H9 (cell line): ENCODE measurements at regions not wholly inside any gene's neighbourhood (a gene's known extent, or its start where the extent isn't known, plus 50 kb on each side); places are given as distances from the start of the nearest gene placed in this dataset.

Experiments used
- DNase-seq: peaks from one replicate; pipeline ENCODE4 v3.0.0-alpha.2; 2017
- H2AFZ ChIP-seq: one replicate; pipeline ENCODE4 v1.6.1; 2013; ENCODE audit warnings: mild to moderate bottlenecking, low read length, control low read depth, moderate library complexity
- H2AK5ac ChIP-seq: 2 replicates; pipeline ENCODE4 v1.6.1; 2013; ENCODE audit warnings: low read length, control low read depth, mixed read lengths; ENCODE audit not compliant: insufficient read length
- H2BK120ac ChIP-seq: one replicate; pipeline ENCODE4 v1.6.1; 2013; ENCODE audit warnings: low read depth, mild to moderate bottlenecking, low read length, control low read depth, inconsistent platforms; ENCODE audit not compliant: poor library complexity, severe bottlenecking
- H2BK12ac ChIP-seq: 2 replicates; pipeline ENCODE4 v1.6.1; 2013; ENCODE audit warnings: low read length, control low read depth, mixed read lengths, low read depth; ENCODE audit not compliant: insufficient read length
- H2BK15ac ChIP-seq: 2 replicates; pipeline ENCODE4 v1.6.1; 2013; ENCODE audit warnings: low read depth, low read length, control low read depth
- H2BK20ac ChIP-seq: one replicate; pipeline ENCODE4 v1.6.1; 2013; ENCODE audit warnings: low read depth, mild to moderate bottlenecking, low read length, control low read depth, inconsistent platforms; ENCODE audit not compliant: poor library complexity, severe bottlenecking
- H2BK5ac ChIP-seq: 2 replicates; pipeline ENCODE4 v1.6.1; 2013; ENCODE audit warnings: low read length, control low read depth, mixed read lengths; ENCODE audit not compliant: insufficient read length
- H3K14ac ChIP-seq: 2 replicates; pipeline ENCODE4 v1.6.1; 2013; ENCODE audit warnings: low read length, control low read depth; ENCODE audit not compliant: insufficient read depth
- H3K18ac ChIP-seq: 2 replicates; pipeline ENCODE4 v1.6.1; 2013; ENCODE audit warnings: low read depth, mild to moderate bottlenecking, mixed read lengths, low read length, control low read depth; ENCODE audit not compliant: insufficient read length
- H3K23ac ChIP-seq: 2 replicates; pipeline ENCODE4 v1.6.1; 2013; ENCODE audit warnings: low read length, control low read depth, mixed read lengths, low read depth; ENCODE audit not compliant: insufficient read length
- H3K23me2 ChIP-seq: 2 replicates; pipeline ENCODE4 v1.6.1; 2013; ENCODE audit warnings: low read depth, mild to moderate bottlenecking, mixed read lengths, low read length, control low read depth; ENCODE audit not compliant: insufficient read length, poor library complexity, severe bottlenecking
- H3K27ac ChIP-seq: 2 replicates; pipeline ENCODE4 v1.5.1; 2013; ENCODE audit warnings: low read length, control low read depth, mixed read lengths, low read depth; ENCODE audit not compliant: insufficient read length
- H3K27me3 ChIP-seq: 2 replicates; pipeline ENCODE4 v1.6.1; 2013; ENCODE audit warnings: low read length, control low read depth, inconsistent platforms; ENCODE audit not compliant: insufficient read depth
- H3K4ac ChIP-seq: 2 replicates; pipeline ENCODE4 v1.6.1; 2013; ENCODE audit warnings: low read depth, mild to moderate bottlenecking, control low read depth, inconsistent platforms, low read length, moderate library complexity
- H3K4me1 ChIP-seq: 2 replicates; pipeline ENCODE4 v1.6.1; 2013; ENCODE audit warnings: low read length, control low read depth, inconsistent platforms; ENCODE audit not compliant: insufficient read depth
- H3K4me2 ChIP-seq: 2 replicates; pipeline ENCODE4 v1.6.1; 2013; ENCODE audit warnings: low read length, control low read depth, mixed read lengths; ENCODE audit not compliant: insufficient read length, insufficient read depth
- H3K56ac ChIP-seq: 2 replicates; pipeline ENCODE4 v1.6.1; 2013; ENCODE audit warnings: low read depth, mild to moderate bottlenecking, mixed read lengths, low read length, control low read depth; ENCODE audit not compliant: insufficient read length
- H3K79me1 ChIP-seq: 2 replicates; pipeline ENCODE4 v1.6.1; 2013; ENCODE audit warnings: low read depth, mild to moderate bottlenecking, moderate library complexity, low read length, control low read depth, inconsistent platforms; ENCODE audit not compliant: insufficient read depth, poor library complexity, severe bottlenecking
- H3K79me2 ChIP-seq: 2 replicates; pipeline ENCODE4 v1.6.1; 2013; ENCODE audit warnings: low read length, control low read depth, inconsistent platforms; ENCODE audit not compliant: insufficient read depth
- H3K9ac ChIP-seq: 2 replicates; pipeline ENCODE4 v1.6.1; 2013; ENCODE audit warnings: low read length, control low read depth, mixed read lengths; ENCODE audit not compliant: insufficient read length; ENCODE audit errors: extremely low read depth
- H3K9me3 ChIP-seq: one replicate; pipeline ENCODE4 v1.6.1; 2013; ENCODE audit warnings: low read depth, low read length, inconsistent platforms; ENCODE audit not compliant: control insufficient read depth
- H3T11ph ChIP-seq: one replicate; pipeline ENCODE4 v1.6.1; 2013; ENCODE audit warnings: mild to moderate bottlenecking, low read length, control low read depth, inconsistent platforms
- H4K20me1 ChIP-seq: one replicate; pipeline ENCODE4 v1.6.1; 2013; ENCODE audit not compliant: control insufficient read depth, insufficient read length, insufficient read depth
- H4K5ac ChIP-seq: 2 replicates; pipeline ENCODE4 v1.6.1; 2013; ENCODE audit warnings: low read depth, mild to moderate bottlenecking, mixed read lengths, low read length, control low read depth; ENCODE audit not compliant: insufficient read length
- H4K8ac ChIP-seq: replicated peaks from 2 replicates; pipeline ENCODE4 v1.6.1; 2013; ENCODE audit warnings: low read length, control low read depth, mixed read lengths, low read depth; ENCODE audit not compliant: insufficient read length
- H4K91ac ChIP-seq: 2 replicates; pipeline ENCODE4 v1.6.1; 2013; ENCODE audit warnings: low read depth, mild to moderate bottlenecking, moderate library complexity, mixed read lengths, low read length, control low read depth; ENCODE audit not compliant: insufficient read length
- H3K27ac Mint-ChIP-seq, 3 experiments: 2 replicates in 2 of 3; 3 replicates in 1 of 3; pipeline ENCODE4 v1.8.0; 2020 to 2021; ENCODE audit warnings: mixed read lengths in 3 of 3, mild to moderate bottlenecking in 1 of 3, moderate library complexity in 1 of 3
- H3K27me3 Mint-ChIP-seq: 2 replicates; pipeline ENCODE4 v1.8.0; 2021; ENCODE audit warnings: low read depth, mild to moderate bottlenecking, moderate library complexity, mixed read lengths
- H3K36me3 Mint-ChIP-seq, 3 experiments: 2 replicates in 2 of 3; 3 replicates in 1 of 3; pipeline ENCODE4 v1.8.0; 2020 to 2021; ENCODE audit warnings: low read depth in 3 of 3, mixed read lengths in 3 of 3; ENCODE audit not compliant: insufficient read depth in 1 of 3
- H3K4me1 Mint-ChIP-seq, 2 experiments: 2 replicates each; pipeline ENCODE4 v1.8.0; 2020; ENCODE audit warnings: mixed read lengths in 2 of 2
- H3K4me3 Mint-ChIP-seq, 2 experiments: 2 replicates in 1 of 2; 3 replicates in 1 of 2; pipeline ENCODE4 v1.8.0; 2020 to 2021; ENCODE audit warnings: mild to moderate bottlenecking in 2 of 2, mixed read lengths in 2 of 2, moderate library complexity in 1 of 2
- H3K9me3 Mint-ChIP-seq, 2 experiments: 2 replicates in 1 of 2; 3 replicates in 1 of 2; pipeline ENCODE4 v1.8.0; 2020; ENCODE audit warnings: mild to moderate bottlenecking in 2 of 2, mixed read lengths in 2 of 2, moderate library complexity in 1 of 2
- CTCF ChIP-seq: fragments of 200-600 bp; sonication (generic); conservative IDR thresholded peaks from 3 replicates; pipeline ENCODE4 v1.8.0; 2021; ENCODE audit warnings: antibody characterized with exemption, mild to moderate bottlenecking

- no peak overlapping the region; a peak in 1 of 5 replicates for H3K4me3 Mint-ChIP-seq
- H2BK120ac ChIP-seq, result no peak overlapping the region
- no peak overlapping the region for H2BK15ac ChIP-seq
- no peak overlapping the region for H3K27ac ChIP-seq
- no peak overlapping the region for H3K56ac ChIP-seq
- H2BK5ac ChIP-seq, result no peak overlapping the region
- no peak overlapping the region for H2BK12ac ChIP-seq
- no peak overlapping the region for H3K4ac ChIP-seq
- H3K27me3 ChIP-seq, result no peaks in the 10 kb centered on the region; the same call in 1 of the 2 replicates
- H4K8ac ChIP-seq, result no peak overlapping the region
- DNase-seq, result no peak
- H3K4me1 Mint-ChIP-seq, result no peaks in the 10 kb centered on the region
- no peak overlapping the region for H3K9ac ChIP-seq
- H3K27ac Mint-ChIP-seq, result no peak overlapping the region
- H3K36me3 Mint-ChIP-seq, result no peaks in the 10 kb centered on the region
- no peaks in the 10 kb centered on the region for H3K9me3 ChIP-seq
- H4K20me1 ChIP-seq, result no peaks in the 10 kb centered on the region
- H2AFZ ChIP-seq, result no peak overlapping the region
- no peak for TF ChIP-seq CTCF
- no peak overlapping the region for H4K5ac ChIP-seq
- H3T11ph ChIP-seq, result no peak overlapping the region
- no peaks in the 10 kb centered on the region for H3K79me1 ChIP-seq
- H3K79me2 ChIP-seq, result no peaks in the 10 kb centered on the region
- H3K23me2 ChIP-seq, result no peaks in the 10 kb centered on the region
- H3K27me3 Mint-ChIP-seq, result peaks cover 18% of the 10 kb centered on the region
- H4K91ac ChIP-seq, result no peak overlapping the region
- no peaks in the 10 kb centered on the region for H3K9me3 Mint-ChIP-seq
- no peak overlapping the region for H3K14ac ChIP-seq
- H3K18ac ChIP-seq, result no peak overlapping the region
- no peak overlapping the region for H2BK20ac ChIP-seq
- no peak overlapping the region for H3K23ac ChIP-seq
- no peak overlapping the region for H2AK5ac ChIP-seq
- H3K4me1 ChIP-seq, result no peaks in the 10 kb centered on the region
- H3K4me2 ChIP-seq, result no peak overlapping the region
These were observed 145.3 kb upstream of the TBX20 start for GRCh38 chr7:35399216-35399615.
